Activated CD8-positive, alpha-beta memory T cell treated with anti-CD3 and anti-CD28 coated beads, Interleukin-2, amount 50 U/mL, for 1 hour (primary cell): ENCODE measurements at regions not wholly inside any gene's neighbourhood (a gene's known extent, or its start where the extent isn't known, plus 50 kb on each side); places are given as distances from the start of the nearest gene placed in this dataset.
"Not testable (repeated sequence)": the region's sequence is repeated elsewhere in the genome, so short reads cannot be mapped to it uniquely, and the experiment has no call there.

Experiments used
- DNase-seq: peaks from one replicate; pipeline ENCODE4 v3.0.0-alpha.2; 2020; ENCODE audit errors: extremely low read depth

DNA sequence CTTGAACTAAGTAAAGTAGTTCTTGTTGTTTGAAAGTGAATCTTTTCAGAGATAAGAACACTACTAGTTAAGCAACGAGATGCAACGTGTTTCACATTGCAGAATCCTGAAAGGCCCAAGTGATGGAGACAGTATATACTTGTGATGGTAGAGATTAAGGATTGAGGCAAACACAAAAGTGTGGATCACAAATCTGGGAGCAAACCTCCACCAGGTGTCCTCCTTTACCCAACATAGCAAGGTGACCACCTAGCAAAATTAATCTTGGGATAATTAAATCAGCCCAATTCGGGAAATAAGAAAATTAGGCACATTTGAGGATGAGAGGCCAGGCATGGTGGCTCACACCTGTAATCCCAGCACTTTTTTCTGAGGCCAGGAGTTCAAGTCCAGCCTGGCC is 563.9 kb downstream of the DACH1 start:
- DNase-seq, result no peak

GRCh38 chr13:71300602-71301001 is 566.4 kb downstream of the DACH1 start:
- no peak for DNase-seq

GRCh38 chr13:71291842-71292146 is 575.2 kb downstream of the DACH1 start:
- DNase-seq, result no peak

GRCh38 chr13:71290963-71291841 is 575.8 kb downstream of the DACH1 start:
- DNase-seq, result peak; percentile 8

GRCh38 chr13:71289980-71290379 is 577.0 kb downstream of the DACH1 start:
- DNase-seq, result not testable (repeated sequence)

GRCh38 chr13:71285700-71286099 is 581.3 kb downstream of the DACH1 start:
- DNase-seq, result no peak

DNA sequence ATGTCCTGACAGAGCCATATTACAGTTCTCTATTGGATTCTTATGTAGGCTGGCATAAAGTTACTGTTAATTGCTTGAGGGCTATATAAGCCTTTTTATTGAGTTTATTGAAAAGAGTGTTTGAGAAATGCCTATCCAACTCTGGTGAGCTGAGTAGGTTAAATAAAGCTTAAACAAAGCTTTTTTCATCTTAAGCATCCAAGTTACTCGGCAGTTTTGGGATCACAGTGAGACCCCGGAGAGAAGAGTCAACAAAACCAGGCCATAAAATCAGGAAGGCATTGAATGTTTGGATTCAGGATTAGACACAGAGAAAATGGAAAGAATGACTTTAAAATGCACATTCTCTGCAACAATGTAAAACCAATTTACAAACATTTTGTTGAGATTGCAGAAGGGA is 588.5 kb downstream of the DACH1 start:
- no peak for DNase-seq

DNA sequence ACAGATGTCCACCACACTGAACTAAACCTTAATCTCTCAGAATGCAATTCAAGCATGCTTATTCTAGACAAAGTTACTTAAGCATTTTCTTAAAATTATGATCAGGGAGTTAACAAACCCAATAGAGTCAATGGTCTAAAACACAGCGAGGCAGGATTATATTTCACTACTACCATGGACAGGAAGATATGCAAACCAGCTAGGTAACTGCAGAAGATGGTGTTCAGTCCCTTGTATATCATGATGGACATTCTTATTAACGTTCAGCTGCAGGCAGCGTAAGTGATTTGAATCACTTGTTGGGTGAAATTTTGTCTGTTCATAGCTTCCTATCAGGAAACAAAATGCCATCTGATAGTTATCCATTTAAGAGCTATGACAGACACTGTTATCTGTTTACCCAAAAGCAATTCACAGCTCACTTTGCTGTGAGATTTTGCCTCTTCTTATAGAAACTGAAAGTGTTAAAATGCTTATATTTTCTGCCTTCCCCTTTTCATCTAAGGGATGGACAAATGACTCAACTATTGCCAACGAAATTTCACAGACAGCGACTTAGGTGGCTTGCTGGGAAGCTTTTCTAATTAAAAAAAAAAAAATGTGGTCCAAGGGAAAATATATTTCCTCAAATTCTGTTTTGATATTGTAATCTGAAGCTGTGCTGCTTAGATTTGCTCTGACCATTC is 591.9 kb downstream of the DACH1 start:
- no peak for DNase-seq

GRCh38 chr13:71261256-71261655 is 605.7 kb downstream of the DACH1 start:
- no peak for DNase-seq

- DNase-seq, result no peak
These were observed 606.8 kb downstream of the DACH1 start for GRCh38 chr13:71260246-71260645.

DNA sequence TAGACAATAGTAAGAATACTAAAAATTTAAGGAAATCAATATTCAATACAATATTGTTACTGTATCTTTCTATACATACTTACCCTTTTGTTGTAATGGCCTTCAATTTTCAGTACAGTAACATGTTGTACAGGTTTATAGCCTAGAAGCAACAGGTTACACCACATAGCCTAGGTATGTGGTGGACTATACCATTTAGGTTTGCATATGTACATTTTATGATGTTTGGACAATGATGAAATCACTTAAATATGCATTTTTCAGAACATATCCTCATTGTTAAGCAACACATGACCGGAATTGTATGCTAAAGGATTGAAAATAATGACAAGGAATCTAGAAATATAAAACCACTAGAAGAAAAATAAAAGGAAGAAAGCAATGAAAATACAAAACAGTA is 611.4 kb downstream of the DACH1 start:
- DNase-seq, result no peak

DNA sequence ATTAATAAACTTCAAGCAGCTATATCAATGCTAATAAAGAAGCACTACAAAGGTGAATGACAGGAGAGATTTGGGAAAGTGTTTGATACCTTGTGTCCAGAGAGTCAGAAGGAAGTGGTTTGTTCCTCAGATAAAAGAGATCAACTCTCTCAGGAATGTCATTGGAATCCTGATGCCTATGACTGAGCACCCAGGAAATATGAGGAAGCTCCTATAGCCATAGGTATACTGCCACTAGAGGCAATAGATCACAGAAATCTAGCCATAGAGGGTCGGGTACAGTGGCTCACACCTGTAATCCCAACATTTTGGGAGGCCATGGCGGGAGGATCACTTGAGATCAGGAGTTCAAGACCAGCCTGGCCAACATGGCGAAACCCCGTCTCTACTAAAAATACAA is 612.6 kb downstream of the DACH1 start:
- DNase-seq, result no peak

- no peak for DNase-seq
These were observed 614.8 kb downstream of the DACH1 start for GRCh38 chr13:71252184-71252704.

DNA sequence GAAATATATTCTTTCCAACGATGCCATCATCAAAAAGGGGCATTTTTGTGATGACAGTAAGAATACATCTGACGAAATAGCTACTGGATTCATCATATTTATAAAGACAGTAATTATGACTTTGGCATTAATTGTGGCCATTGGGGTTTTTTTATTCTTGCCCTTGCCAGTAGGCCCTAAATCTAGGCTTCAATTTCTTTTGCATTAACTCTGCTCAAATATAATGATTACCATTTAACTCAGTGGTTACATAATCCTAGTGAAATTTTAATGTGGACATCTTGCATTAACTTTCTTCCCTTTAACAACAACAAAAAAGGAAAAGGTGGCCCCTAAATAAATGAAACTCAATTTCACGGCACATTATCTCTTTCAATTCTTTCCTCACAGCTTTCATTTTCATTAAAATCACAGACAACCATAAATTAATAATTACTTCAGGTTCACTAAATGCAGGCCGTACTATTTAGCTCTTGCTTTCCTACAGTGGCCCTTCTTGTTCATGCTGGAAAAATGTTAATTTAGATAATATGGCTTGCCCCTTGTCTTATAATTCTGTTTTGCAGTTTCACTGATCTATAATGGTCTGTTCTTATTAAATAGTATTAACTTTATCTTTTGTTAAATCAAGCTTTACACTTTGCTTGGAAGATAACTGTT is 615.6 kb downstream of the DACH1 start:
- DNase-seq, result no peak

- DNase-seq, result no peak
These were observed 618.0 kb downstream of the DACH1 start for GRCh38 chr13:71249011-71249410.

GRCh38 chr13:71244161-71244560 is 622.8 kb downstream of the DACH1 start:
- no peak for DNase-seq

DNA sequence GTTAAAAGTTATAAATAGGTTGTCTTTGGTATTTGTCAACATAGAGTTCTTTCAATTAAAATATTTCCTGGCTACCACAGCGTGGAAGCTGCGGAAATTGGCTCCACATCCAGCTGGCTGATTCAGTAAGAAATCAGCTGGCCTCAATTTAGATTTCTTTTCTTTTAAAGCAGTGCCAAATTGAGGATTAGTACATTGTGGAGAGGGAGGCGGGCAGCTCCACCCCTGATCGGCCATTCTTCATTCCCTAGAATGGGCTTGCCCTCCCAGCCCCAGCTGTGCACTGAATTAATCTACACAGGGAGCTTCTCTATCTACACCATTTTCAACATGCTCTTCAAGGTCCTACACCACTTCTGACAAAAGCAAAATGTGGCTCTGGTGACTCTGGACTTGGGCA is 624.8 kb downstream of the DACH1 start:
- no peak for DNase-seq

DNA sequence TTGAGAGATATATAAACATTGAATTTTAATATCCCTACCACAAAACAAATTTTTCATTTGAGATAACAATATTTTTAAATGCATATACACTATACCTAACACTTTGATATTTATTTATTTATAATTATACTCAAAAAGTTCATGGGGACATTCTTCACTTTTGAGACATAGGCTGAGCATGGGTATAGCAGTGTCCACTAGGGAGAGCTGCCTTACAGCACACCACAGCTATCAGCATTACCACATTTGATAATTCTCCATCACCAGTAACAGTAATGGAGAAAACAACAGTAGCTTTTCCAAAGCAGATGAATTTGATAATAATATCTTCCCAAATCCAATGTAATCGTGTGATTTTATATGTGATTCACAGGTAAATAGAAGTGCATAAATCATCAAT is 626.1 kb downstream of the DACH1 start:
- no peak for DNase-seq

- no peak for DNase-seq
These were observed 629.7 kb downstream of the DACH1 start for GRCh38 chr13:71237332-71237731.

DNA sequence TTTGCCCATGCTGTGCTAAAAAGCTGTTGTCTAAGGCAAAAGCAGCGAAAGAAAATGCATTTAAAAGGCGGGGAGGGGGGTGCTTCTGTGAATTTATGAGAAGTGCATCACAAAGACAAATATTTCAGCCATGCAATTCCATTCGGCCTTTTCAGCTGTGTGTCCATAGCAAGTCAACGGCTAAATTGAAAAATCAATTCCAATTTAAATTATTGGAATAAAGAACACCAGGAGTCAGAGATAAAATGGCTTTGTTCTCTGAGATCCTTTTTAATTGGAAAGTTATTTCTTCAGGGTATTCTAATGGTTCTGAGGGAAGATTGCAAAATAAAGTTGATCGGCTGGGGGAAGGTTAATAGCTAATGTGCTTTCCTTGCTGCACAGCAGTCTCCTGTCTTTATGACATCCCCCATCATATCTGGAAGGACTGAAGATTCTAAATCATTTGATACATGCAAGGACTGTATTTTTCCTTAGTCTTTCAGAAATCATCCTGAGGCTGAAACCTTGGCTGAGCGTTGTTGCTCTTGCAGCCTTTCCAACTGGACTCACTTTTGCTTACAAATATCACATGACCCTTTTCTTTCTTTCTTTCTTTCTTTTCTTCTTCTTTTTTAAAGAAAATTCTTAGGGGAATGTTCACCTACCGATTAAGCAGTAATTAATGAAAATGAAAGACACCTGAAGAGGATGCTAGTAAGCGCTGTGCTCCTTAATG is 647.1 kb downstream of the DACH1 start:
- DNase-seq, result no peak

DNA sequence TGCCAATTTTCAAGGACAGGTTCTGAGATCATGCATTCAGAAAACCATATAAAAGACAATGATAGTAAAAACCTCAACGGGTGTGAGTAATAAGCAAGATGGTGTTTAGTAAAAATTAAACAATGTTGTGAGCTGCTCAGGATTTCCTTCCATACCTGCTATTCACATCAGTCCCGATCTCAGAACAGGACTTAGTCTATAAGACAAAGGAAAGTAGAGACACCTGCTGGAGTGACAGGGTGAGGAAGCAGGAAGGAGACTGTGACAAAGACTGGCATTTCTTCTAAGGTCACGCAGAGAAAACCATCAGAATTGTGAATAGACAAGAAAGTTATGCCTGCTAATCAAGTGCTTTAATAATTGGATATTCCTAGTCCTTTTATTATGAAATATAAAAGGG is 648.0 kb downstream of the DACH1 start:
- DNase-seq, result no peak

- DNase-seq, result no peak
These were observed 649.2 kb downstream of the DACH1 start for GRCh38 chr13:71217827-71218226.
